GM18861 (cell line): ENCODE measurements at regions not wholly inside any gene's neighbourhood (a gene's known extent, or its start where the extent isn't known, plus 50 kb on each side); places are given as distances from the start of the nearest gene placed in this dataset.
"Not testable (repeated sequence)": the region's sequence is repeated elsewhere in the genome, so short reads cannot be mapped to it uniquely, and the experiment has no call there.

Source experiments
- ATAC-seq: cut with Tn5 transposase; IDR thresholded peaks from one replicate; pipeline ENCODE4 v1.9.1; 2021; ENCODE audit not compliant: unreplicated experiment

GRCh38 chr2:192498747-192499146 is 304.0 kb upstream of the TMEFF2 start:
- no peak for ATAC-seq

DNA sequence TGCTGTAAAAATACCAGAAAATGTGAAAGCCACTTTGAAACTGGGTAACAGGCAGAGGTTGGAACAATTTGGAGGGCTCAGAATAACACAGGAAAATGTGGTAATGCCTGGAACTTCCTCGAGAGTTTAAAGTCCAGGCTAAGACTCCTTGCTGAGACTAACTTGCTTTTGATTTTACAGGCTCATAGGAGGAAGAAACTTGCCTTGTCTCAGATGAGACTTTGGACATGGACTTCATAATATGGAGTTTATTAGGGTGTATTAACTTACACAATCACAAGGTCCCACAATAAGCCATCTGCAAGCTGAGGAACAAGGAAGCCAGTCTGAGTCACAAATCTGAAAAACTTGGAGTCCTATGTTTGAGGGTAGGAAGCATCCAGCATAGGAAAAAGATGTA is 293.4 kb upstream of the TMEFF2 start:
- not testable (repeated sequence) for ATAC-seq

GRCh38 chr2:192487636-192488035 is 292.9 kb upstream of the TMEFF2 start:
- no peak for ATAC-seq

DNA sequence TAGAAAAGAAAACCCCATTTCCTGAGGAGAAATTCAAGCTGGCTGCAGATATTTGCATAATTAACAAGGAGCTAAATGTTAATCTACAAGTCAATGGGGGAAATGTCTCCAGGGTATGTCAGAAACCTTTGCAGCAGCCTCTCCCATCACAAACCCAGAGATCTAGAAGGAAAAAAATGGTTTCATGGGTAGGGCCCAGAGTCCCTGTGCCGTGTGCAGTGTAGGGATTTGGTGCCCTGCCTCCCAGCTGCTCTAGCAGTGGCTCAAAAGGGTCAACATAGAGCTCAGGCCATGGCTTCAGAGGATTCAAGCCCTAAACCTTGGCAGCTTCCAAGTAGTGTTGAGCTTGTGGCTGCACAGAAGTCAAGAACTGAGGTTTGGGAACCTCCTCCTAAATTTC is 290.2 kb upstream of the TMEFF2 start:
- ATAC-seq = no peak

DNA sequence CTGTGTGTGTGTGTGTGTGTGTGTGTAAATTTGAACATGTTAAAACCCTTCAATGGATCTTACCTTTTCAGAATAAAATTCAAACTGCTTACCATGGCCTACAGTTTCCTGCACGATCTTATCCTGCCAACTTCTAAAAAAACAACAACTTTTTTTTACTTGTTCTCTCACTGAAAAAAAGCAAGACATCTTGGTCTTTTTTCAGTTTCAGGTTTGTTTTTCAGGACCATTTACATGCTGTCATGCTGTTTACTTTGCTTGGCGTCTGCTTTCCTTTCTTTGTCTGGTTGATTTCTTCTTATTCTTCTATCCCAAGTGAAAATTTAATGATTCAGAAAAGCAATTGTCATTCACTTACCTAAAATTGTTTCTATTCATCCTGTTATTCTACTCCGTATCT is 286.3 kb upstream of the TMEFF2 start:
- ATAC-seq = no peak

DNA sequence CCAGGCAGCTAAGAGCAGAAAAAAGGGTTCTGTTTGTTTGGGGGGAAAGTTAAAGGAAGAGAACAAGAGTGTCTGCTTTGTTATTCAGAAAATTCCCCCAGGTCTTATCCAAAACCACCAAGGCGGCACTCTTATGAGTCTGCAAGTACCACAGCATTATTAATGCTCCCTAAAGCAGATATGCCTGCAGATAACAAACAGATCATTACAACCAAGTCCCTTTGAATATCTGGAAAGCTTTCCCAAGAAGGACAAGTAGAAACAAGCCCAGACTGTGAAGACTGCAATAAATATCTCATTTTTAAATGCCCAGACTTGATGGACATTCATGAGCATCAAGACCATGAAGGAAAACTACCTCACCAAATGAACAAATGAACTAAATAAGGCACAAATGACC is 278.6 kb upstream of the TMEFF2 start:
- no peak for ATAC-seq

GRCh38 chr2:192471982-192472381 is 277.2 kb upstream of the TMEFF2 start:
- ATAC-seq = no peak

GRCh38 chr2:192469612-192470011 is 274.9 kb upstream of the TMEFF2 start:
- ATAC-seq = no peak

- no peak for ATAC-seq
Observed at GRCh38 chr2:192467953-192468660, 273.4 kb upstream of the TMEFF2 start.

- ATAC-seq = no peak
Observed at GRCh38 chr2:192465141-192465540, 270.4 kb upstream of the TMEFF2 start.

GRCh38 chr2:192459422-192459821 is 264.7 kb upstream of the TMEFF2 start:
- no peak for ATAC-seq

GRCh38 chr2:192448881-192449280 is 254.1 kb upstream of the TMEFF2 start:
- ATAC-seq = no peak

GRCh38 chr2:192444286-192444838 is 249.6 kb upstream of the TMEFF2 start:
- no peak for ATAC-seq

GRCh38 chr2:192443831-192444230 is 249.1 kb upstream of the TMEFF2 start:
- no peak for ATAC-seq

DNA sequence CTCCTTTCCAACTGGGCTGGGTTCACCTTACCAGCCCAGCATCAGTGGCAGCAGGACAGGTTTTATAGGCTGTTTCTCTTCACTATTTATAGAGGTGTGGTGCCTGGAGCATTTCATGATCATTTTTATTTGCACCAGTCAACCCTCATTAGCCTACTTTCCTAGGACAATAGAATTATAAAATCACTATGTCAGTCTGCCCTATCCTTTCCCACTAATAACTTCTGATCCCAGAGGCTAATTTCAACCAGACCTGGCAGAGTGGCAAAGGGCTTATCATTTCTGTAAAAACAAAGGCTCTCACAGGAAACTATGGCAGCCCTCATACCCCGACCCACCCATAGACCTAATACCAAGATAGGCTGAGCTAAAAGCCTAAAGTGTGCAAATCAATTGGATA is 243.5 kb upstream of the TMEFF2 start:
- ATAC-seq = no peak

DNA sequence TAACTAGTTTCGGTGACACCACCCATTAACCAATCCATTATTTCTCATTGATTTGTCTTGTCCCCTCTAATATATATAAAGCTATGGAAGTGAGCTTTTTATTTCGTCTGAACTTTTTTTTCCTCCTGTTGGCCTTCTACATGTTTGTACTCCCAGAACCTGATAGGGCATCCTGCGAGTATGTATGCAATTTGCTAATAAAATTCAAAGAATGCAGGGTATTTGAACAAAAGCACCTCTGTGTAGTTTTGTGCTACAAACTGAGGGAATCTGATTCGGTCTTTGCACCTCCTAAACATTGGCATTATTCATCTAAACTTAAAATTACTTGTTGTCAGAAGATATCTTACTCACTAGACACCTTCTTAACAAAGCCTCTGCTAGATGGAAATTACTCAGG is 242.9 kb upstream of the TMEFF2 start:
- ATAC-seq = no peak

- ATAC-seq = no peak
Observed at GRCh38 chr2:192424243-192424642, 229.5 kb upstream of the TMEFF2 start.

DNA sequence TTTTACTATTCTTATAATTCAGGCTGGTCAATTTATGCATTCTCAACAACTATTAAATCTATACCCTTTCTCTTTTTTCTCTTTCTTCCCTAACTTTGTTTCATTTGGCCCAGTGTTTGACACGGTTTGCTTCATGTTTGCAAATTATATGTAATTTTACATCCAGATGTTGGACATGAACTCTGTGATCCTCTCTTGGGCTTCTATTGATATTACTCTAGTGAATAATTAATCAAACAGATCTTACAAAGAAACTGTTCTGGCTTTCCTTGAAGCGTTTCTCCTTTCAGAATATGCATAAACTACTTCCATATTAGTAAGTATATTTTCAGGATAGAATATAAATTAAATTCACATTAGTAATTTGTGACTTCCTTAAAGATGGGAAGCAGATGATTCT is 225.1 kb upstream of the TMEFF2 start:
- ATAC-seq = no peak

DNA sequence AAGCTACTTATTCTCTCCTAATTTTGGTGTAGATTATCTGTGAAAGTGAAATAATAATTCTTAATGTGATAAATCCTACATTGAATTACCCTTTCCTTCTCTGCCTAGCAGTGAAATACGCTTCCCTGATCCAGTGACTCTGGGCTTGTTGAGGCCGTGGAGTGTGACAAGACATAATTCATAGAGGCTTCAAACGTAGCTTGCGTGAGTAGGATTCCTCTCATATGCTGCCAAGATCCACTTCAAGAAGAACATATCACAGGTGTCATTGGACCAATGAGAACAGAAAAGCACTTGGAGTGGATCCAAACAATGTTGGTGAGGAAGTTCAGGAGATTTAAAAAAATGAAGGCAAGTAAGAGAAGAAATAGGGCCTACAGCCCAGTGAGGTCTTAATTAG is 221.3 kb upstream of the TMEFF2 start:
- ATAC-seq = no peak

DNA sequence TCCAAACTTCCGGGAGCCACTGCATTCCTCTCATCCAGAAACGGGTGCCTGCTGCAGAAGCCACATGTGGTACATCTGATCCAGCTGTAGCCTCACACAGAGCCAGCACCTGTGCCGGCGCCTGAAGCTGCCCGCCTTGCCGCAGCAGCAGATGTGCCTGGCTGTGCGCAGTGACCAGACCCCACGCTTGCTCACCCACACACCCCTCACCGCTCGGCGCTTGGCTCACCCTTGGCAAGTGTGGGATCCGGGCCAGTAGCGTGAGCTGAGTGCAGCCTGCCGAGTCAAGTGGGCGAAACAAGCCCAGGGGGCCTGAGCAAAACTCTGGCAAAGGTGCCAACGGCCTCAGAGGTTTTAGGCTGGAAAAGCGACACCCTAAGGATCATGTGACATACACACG is 220.1 kb upstream of the TMEFF2 start:
- ATAC-seq = no peak

- no peak for ATAC-seq
Observed at GRCh38 chr2:192413812-192414681, 219.3 kb upstream of the TMEFF2 start.

GRCh38 chr2:192412866-192413265 is 218.1 kb upstream of the TMEFF2 start:
- not testable (repeated sequence) for ATAC-seq
